ENCODE measurements at regions not wholly inside any gene's neighbourhood (a gene's known extent, or its start where the extent isn't known, plus 50 kb on each side); places are given as distances from the start of the nearest gene placed in this dataset.

DNA sequence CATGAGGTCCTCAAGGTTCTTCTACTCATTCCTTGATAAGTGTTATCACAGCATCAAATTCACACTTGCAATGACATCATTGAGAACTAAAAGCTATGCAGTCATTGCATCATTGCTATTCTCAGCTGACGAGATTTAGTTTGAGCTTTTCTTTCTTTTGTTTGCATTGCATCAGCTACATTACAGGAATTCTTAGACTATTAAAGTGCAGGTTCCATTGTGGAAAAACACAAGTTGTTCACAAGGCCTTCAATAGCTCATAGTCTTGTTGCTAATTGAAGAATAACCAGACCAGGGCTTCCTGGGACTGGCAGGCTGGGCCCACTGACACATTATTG, 139.3 kb downstream of the CXCL12 start:
- Histone ChIP-seq H3K27ac (ENCODE audit: low read length) (no peak overlapping the region), H3K4me1 (ENCODE audit: low read length) (no peaks in the 10 kb centered on the region), H3K36me3 (replicated peaks; ENCODE audit: insufficient read depth, low read length) (no peaks in the 10 kb centered on the region), H3K9me2 (replicated peaks; ENCODE audit: insufficient read depth, low read length) (no peaks in the 10 kb centered on the region), H3K4me3 (ENCODE audit: low read length) (no peak overlapping the region), H3K27me3 (replicated peaks; ENCODE audit: insufficient read depth, low read length) (no peaks in the 10 kb centered on the region), H2AFZ (ENCODE audit: low read length) (no peak overlapping the region), H3K9me3 (replicated peaks; ENCODE audit: insufficient read depth, low read length) (no peaks in the 10 kb centered on the region), H3K9ac (ENCODE audit: low read length) (no peak overlapping the region), H3F3A (ENCODE audit: insufficient read depth, low read length) (no peaks in the 10 kb centered on the region), H4K20me1 (ENCODE audit: insufficient read depth, low read length) (no peaks in the 10 kb centered on the region), H3K79me2 (ENCODE audit: low read length) (no peaks in the 10 kb centered on the region), H3K4me2 (ENCODE audit: low read depth, low read length) (no peak overlapping the region)
- DNase-seq, result no peak
- no peak for TF ChIP-seq EZH2 (optimal IDR thresholded peaks at IDR 0.05; ENCODE audit: low read depth, low read length)
- TF ChIP-seq CTCF (IDR thresholded peaks at IDR 0.05; ENCODE audit: low read length), result no peak
- no peak for TF ChIP-seq EZH2phosphoT487 (IDR thresholded peaks at IDR 0.05; ENCODE audit: low read length)

- TF ChIP-seq EZH2phosphoT487 (IDR thresholded peaks at IDR 0.05; ENCODE audit: low read length), result no peak
- TF ChIP-seq EZH2 (optimal IDR thresholded peaks at IDR 0.05; ENCODE audit: low read depth, low read length), result no peak
- TF ChIP-seq CTCF (IDR thresholded peaks at IDR 0.05; ENCODE audit: low read length), result no peak
- Histone ChIP-seq H2AFZ (ENCODE audit: low read length) (no peak overlapping the region), H3F3A (ENCODE audit: insufficient read depth, low read length) (no peaks in the 10 kb centered on the region)
Measured at GRCh38 chr10:44244745-44245600, 139.9 kb downstream of the CXCL12 start.

DNA sequence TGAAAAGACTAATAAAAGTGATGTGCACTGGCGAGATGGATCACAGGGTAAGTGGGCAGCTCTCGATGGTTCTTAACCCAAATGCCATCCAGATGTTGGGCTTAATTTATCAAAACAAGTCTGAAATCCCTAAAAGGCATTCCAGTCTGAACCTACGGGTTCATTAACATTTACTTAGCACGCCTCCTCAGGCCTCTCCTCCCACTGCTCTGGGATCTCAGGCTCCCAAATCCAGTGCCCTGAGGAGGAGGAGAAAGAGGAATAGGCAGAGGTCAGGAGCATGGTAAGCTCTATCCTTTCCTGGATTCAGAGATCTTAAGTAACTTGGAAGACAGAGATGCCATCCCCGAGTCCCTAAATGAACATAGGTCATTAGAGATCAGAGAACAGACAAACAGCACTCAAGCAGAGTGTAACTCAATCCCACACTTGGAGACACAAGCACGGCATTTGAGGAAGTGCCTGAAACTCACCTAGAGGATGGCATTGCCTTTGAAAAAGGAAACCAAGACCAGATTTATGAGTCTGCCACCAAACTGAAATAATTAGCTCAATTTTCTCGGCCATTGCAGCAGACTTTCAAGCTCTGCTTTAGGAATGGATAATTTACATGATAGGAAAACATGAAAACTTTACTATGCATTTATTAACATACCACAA, 140.9 kb downstream of the CXCL12 start:
- Histone ChIP-seq H3K9ac (ENCODE audit: low read length) (no peak overlapping the region), H3F3A (ENCODE audit: insufficient read depth, low read length) (no peaks in the 10 kb centered on the region), H3K9me3 (replicated peaks; ENCODE audit: insufficient read depth, low read length) (no peaks in the 10 kb centered on the region), H3K4me1 (ENCODE audit: low read length) (no peaks in the 10 kb centered on the region), H3K27ac (ENCODE audit: low read length) (no peak overlapping the region), H3K4me2 (ENCODE audit: low read depth, low read length) (no peak overlapping the region), H2AFZ (ENCODE audit: low read length) (no peak overlapping the region), H3K9me2 (replicated peaks; ENCODE audit: insufficient read depth, low read length) (no peaks in the 10 kb centered on the region), H3K4me3 (ENCODE audit: low read length) (no peak overlapping the region), H3K36me3 (replicated peaks; ENCODE audit: insufficient read depth, low read length) (no peaks in the 10 kb centered on the region), H3K27me3 (replicated peaks; ENCODE audit: insufficient read depth, low read length) (no peaks in the 10 kb centered on the region), H3K79me2 (ENCODE audit: low read length) (no peaks in the 10 kb centered on the region), H4K20me1 (ENCODE audit: insufficient read depth, low read length) (no peaks in the 10 kb centered on the region)
- no peak for TF ChIP-seq EZH2 (optimal IDR thresholded peaks at IDR 0.05; ENCODE audit: low read depth, low read length)
- no peak for TF ChIP-seq CTCF (IDR thresholded peaks at IDR 0.05; ENCODE audit: low read length)
- TF ChIP-seq EZH2phosphoT487 (IDR thresholded peaks at IDR 0.05; ENCODE audit: low read length), result no peak
- DNase-seq, result no peak

More at GRCh38 chr10:44244745-44245600, 139.9 kb downstream of the CXCL12 start:
- Histone ChIP-seq H3K9ac (ENCODE audit: low read length) (no peak overlapping the region), H3K4me3 (ENCODE audit: low read length) (no peak overlapping the region), H4K20me1 (ENCODE audit: insufficient read depth, low read length) (no peaks in the 10 kb centered on the region), H3K9me3 (replicated peaks; ENCODE audit: insufficient read depth, low read length) (no peaks in the 10 kb centered on the region), H3K4me2 (ENCODE audit: low read depth, low read length) (no peak overlapping the region), H3K36me3 (replicated peaks; ENCODE audit: insufficient read depth, low read length) (no peaks in the 10 kb centered on the region), H3K9me2 (replicated peaks; ENCODE audit: insufficient read depth, low read length) (no peaks in the 10 kb centered on the region), H3K27ac (ENCODE audit: low read length) (no peak overlapping the region), H3K4me1 (ENCODE audit: low read length) (no peaks in the 10 kb centered on the region), H3K79me2 (ENCODE audit: low read length) (no peaks in the 10 kb centered on the region), H3K27me3 (replicated peaks; ENCODE audit: insufficient read depth, low read length) (no peaks in the 10 kb centered on the region)
- DNase-seq, result no peak
